ENCODE measurements at regions not wholly inside any gene's neighbourhood (a gene's known extent, or its start where the extent isn't known, plus 50 kb on each side); places are given as distances from the start of the nearest gene placed in this dataset.

GRCh38 chr13:79740991-79741390 lies 260.0 kb downstream of the NDFIP2 start:
- in situ Hi-C loops (cut with MboI; ENCODE audit: low sequenced_read_pairs) = no loop called here

GRCh38 chr13:79736356-79736755 lies 255.4 kb downstream of the NDFIP2 start:
- in situ Hi-C loops (cut with MboI; ENCODE audit: low sequenced_read_pairs) = no loop called here

- in situ Hi-C loops (cut with MboI; ENCODE audit: low sequenced_read_pairs) = no loop called here
Observed at GRCh38 chr13:79735228-79735627, 254.3 kb downstream of the NDFIP2 start.

GRCh38 chr13:79727086-79727485 lies 246.1 kb downstream of the NDFIP2 start:
- in situ Hi-C loops (cut with MboI; ENCODE audit: low sequenced_read_pairs) = no loop called here

GRCh38 chr13:79725841-79726240 lies 244.9 kb downstream of the NDFIP2 start:
- in situ Hi-C loops (cut with MboI; ENCODE audit: low sequenced_read_pairs) = no loop called here

- in situ Hi-C loops (cut with MboI; ENCODE audit: low sequenced_read_pairs) = no loop called here
Observed at GRCh38 chr13:79724348-79725103, 243.6 kb downstream of the NDFIP2 start.

GRCh38 chr13:79723519-79724024 lies 242.6 kb downstream of the NDFIP2 start:
- in situ Hi-C loops (cut with MboI; ENCODE audit: low sequenced_read_pairs) = no loop called here

GRCh38 chr13:79722885-79723445 lies 242.0 kb downstream of the NDFIP2 start:
- in situ Hi-C loops (cut with MboI; ENCODE audit: low sequenced_read_pairs) = no loop called here

GRCh38 chr13:79716191-79716590 lies 235.2 kb downstream of the NDFIP2 start:
- in situ Hi-C loops (cut with MboI; ENCODE audit: low sequenced_read_pairs) = no loop called here

GRCh38 chr13:79711631-79712030 lies 230.7 kb downstream of the NDFIP2 start:
- in situ Hi-C loops (cut with MboI; ENCODE audit: low sequenced_read_pairs) = no loop called here

- in situ Hi-C loops (cut with MboI; ENCODE audit: low sequenced_read_pairs) = no loop called here
Observed at GRCh38 chr13:79710376-79710775, 229.4 kb downstream of the NDFIP2 start.

GRCh38 chr13:79709471-79709870 lies 228.5 kb downstream of the NDFIP2 start:
- in situ Hi-C loops (cut with MboI; ENCODE audit: low sequenced_read_pairs) = no loop called here

- in situ Hi-C loops (cut with MboI; ENCODE audit: low sequenced_read_pairs) = no loop called here
Observed at GRCh38 chr13:79703772-79704171, 222.8 kb downstream of the NDFIP2 start.

- in situ Hi-C loops (cut with MboI; ENCODE audit: low sequenced_read_pairs) = loop anchor here (25.0 kb wide), 1 partner anchor 1317 kb away; no protein-coding TSS in a partner anchor
Observed at GRCh38 chr13:79695754-79696153, 214.8 kb downstream of the NDFIP2 start.

GRCh38 chr13:79692846-79693245 lies 211.9 kb downstream of the NDFIP2 start:
- in situ Hi-C loops (cut with MboI; ENCODE audit: low sequenced_read_pairs) = loop anchor here (25.0 kb wide), 1 partner anchor 1319 kb away; no protein-coding TSS in a partner anchor

- in situ Hi-C loops (cut with MboI; ENCODE audit: low sequenced_read_pairs) = loop anchor here (25.0 kb wide), 1 partner anchor 1320 kb away; no protein-coding TSS in a partner anchor
Observed at GRCh38 chr13:79691826-79692225, 210.9 kb downstream of the NDFIP2 start.

- in situ Hi-C loops (cut with MboI; ENCODE audit: low sequenced_read_pairs) = loop anchor here (25.0 kb wide), 1 partner anchor 1324 kb away; no protein-coding TSS in a partner anchor
Observed at GRCh38 chr13:79688741-79689140, 207.8 kb downstream of the NDFIP2 start.

- in situ Hi-C loops (cut with MboI; ENCODE audit: low sequenced_read_pairs) = loop anchor here (25.0 kb wide), 1 partner anchor 1326 kb away; no protein-coding TSS in a partner anchor
Observed at GRCh38 chr13:79686441-79686840, 205.5 kb downstream of the NDFIP2 start.

GRCh38 chr13:79684371-79684770 lies 203.4 kb downstream of the NDFIP2 start:
- in situ Hi-C loops (cut with MboI; ENCODE audit: low sequenced_read_pairs) = loop anchor here (25.0 kb wide), 1 partner anchor 1328 kb away; no protein-coding TSS in a partner anchor

- in situ Hi-C loops (cut with MboI; ENCODE audit: low sequenced_read_pairs) = loop anchor here (25.0 kb wide), 1 partner anchor 1330 kb away; no protein-coding TSS in a partner anchor
Observed at GRCh38 chr13:79682164-79682563, 201.2 kb downstream of the NDFIP2 start.

- in situ Hi-C loops (cut with MboI; ENCODE audit: low sequenced_read_pairs) = loop anchor here (25.0 kb wide), 1 partner anchor 1331 kb away; no protein-coding TSS in a partner anchor
Observed at GRCh38 chr13:79681069-79681468, 200.1 kb downstream of the NDFIP2 start.

GRCh38 chr13:79680485-79680884 lies 199.5 kb downstream of the NDFIP2 start:
- in situ Hi-C loops (cut with MboI; ENCODE audit: low sequenced_read_pairs) = loop anchor here (25.0 kb wide), 1 partner anchor 1332 kb away; no protein-coding TSS in a partner anchor

Measured in HL-60/S4 treated with phorbol 12-myristate 13-acetate at 8.2 ng/mL for 4 days and 3 days (cell line).